IMR-90 (cell line): ENCODE measurements at regions not wholly inside any gene's neighbourhood (a gene's known extent, or its start where the extent isn't known, plus 50 kb on each side); places are given as distances from the start of the nearest gene placed in this dataset.

ENCODE experiments used
- ATAC-seq: fragments of 200-7000 bp; cut with Tn5 transposase; 2 replicates; pipeline ENCODE4 v1.9.1; 2020; ENCODE audit warnings: low read depth, mild to moderate bottlenecking, moderate library complexity
- BruUV-seq: library from RNA; stranded (reverse); fragments of 400-500 nt; replicated peaks from 2 replicates; lab custom pipeline; 2021; lab: Mats Ljungman, UMichigan
- CTCF ChIA-PET: fragments of 300-600 bp; formaldehyde crosslinking; extraction: SDS; loops from one replicate; lab custom pipeline; 2021; ENCODE audit warnings: antibody characterized with exemption; lab: Yijun Ruan, JAX
- POLR2A ChIA-PET: fragments of 300-600 bp; sonication (Branson Sonifier 250); formaldehyde crosslinking; loops from one replicate; lab custom pipeline; 2022; ENCODE audit warnings: antibody characterized with exemption; ENCODE audit not compliant: unreplicated experiment; lab: Charles Lee
- DNase-seq: peaks from one replicate; pipeline ENCODE4 v3.0.0; 2013
- H2AFZ ChIP-seq: replicated peaks from 2 replicates; pipeline ENCODE3; 2013; ENCODE audit warnings: low read length, mild to moderate bottlenecking; ENCODE audit not compliant: poor library complexity
- H2AK5ac ChIP-seq: 2 replicates; pipeline ENCODE4 v1.6.1; 2013; ENCODE audit warnings: low read depth, low read length, inconsistent platforms
- H2AK9ac ChIP-seq: replicated peaks from 2 replicates; pipeline ENCODE3; 2013; ENCODE audit warnings: mild to moderate bottlenecking, low read depth, low read length, moderate library complexity; ENCODE audit not compliant: poor library complexity
- H2BK120ac ChIP-seq: 2 replicates; pipeline ENCODE4 v1.6.1; 2013; ENCODE audit warnings: low read depth, low read length, inconsistent platforms
- H2BK15ac ChIP-seq: 3 replicates; pipeline ENCODE4 v1.6.1; 2013; ENCODE audit warnings: low read depth, low read length, inconsistent platforms
- H2BK20ac ChIP-seq: 2 replicates; pipeline ENCODE4 v1.6.1; 2013; ENCODE audit warnings: low read depth, mild to moderate bottlenecking, inconsistent platforms, low read length, moderate library complexity
- H2BK5ac ChIP-seq: 2 replicates; pipeline ENCODE4 v1.6.1; 2013; ENCODE audit warnings: mild to moderate bottlenecking, low read depth, low read length, inconsistent platforms; ENCODE audit not compliant: poor library complexity, severe bottlenecking
- H3K14ac ChIP-seq: replicated peaks from 2 replicates; pipeline ENCODE4 v1.6.1; 2013; ENCODE audit warnings: low read depth, low read length, inconsistent platforms
- H3K18ac ChIP-seq: 2 replicates; pipeline ENCODE4 v1.6.1; 2013; ENCODE audit warnings: low read depth, low read length, control low read depth
- H3K23ac ChIP-seq: 2 replicates; pipeline ENCODE4 v1.6.1; 2013; ENCODE audit warnings: low read depth, low read length, inconsistent platforms
- H3K27ac ChIP-seq: 2 replicates; pipeline ENCODE4 v1.5.1; 2013; ENCODE audit warnings: mild to moderate bottlenecking, control low read depth, low read length; ENCODE audit not compliant: insufficient read depth
- H3K27me3 ChIP-seq: 2 replicates; pipeline ENCODE4 v1.6.1; 2013; ENCODE audit warnings: low read length; ENCODE audit not compliant: control insufficient read depth, insufficient read depth
- H3K36me3 ChIP-seq: 2 replicates; pipeline ENCODE4 v1.6.1; 2013; ENCODE audit warnings: low read length, mixed read lengths; ENCODE audit not compliant: control insufficient read depth, insufficient read depth
- H3K4ac ChIP-seq: 2 replicates; pipeline ENCODE4 v1.6.1; 2013; ENCODE audit warnings: low read depth, low read length, inconsistent platforms
- H3K4me1 ChIP-seq: 2 replicates; pipeline ENCODE4 v1.6.1; 2013; ENCODE audit warnings: low read length, mixed read lengths; ENCODE audit not compliant: control insufficient read depth, insufficient read depth
- H3K4me2 ChIP-seq: 2 replicates; pipeline ENCODE4 v1.6.1; 2013; ENCODE audit warnings: low read depth, mild to moderate bottlenecking, control low read depth, low read length, moderate library complexity
- H3K4me3 ChIP-seq: 2 replicates; pipeline ENCODE4 v1.5.1; 2013; ENCODE audit warnings: low read depth, mild to moderate bottlenecking, control low read depth, low read length, moderate library complexity; ENCODE audit not compliant: insufficient read depth
- H3K56ac ChIP-seq: 2 replicates; pipeline ENCODE4 v1.6.1; 2013; ENCODE audit warnings: low read length, inconsistent platforms; ENCODE audit not compliant: insufficient read depth; ENCODE audit errors: extremely low read depth
- H3K79me1 ChIP-seq, 2 experiments: 2 replicates each; pipeline ENCODE4 v1.6.1; 2013; ENCODE audit warnings: low read length in 2 of 2, inconsistent platforms in 1 of 2, low read depth in 1 of 2
- H3K9ac ChIP-seq: 2 replicates; pipeline ENCODE4 v1.6.1; 2013; ENCODE audit warnings: low read depth, low read length, control low read depth
- H3K9me1 ChIP-seq: 2 replicates; pipeline ENCODE4 v1.6.1; 2013; ENCODE audit warnings: low read length, inconsistent platforms; ENCODE audit not compliant: insufficient read depth
- H3K9me3 ChIP-seq: 2 replicates; pipeline ENCODE4 v1.6.1; 2013; ENCODE audit warnings: low read length; ENCODE audit not compliant: control insufficient read depth, insufficient read depth
- H4K20me1 ChIP-seq: 2 replicates; pipeline ENCODE4 v1.6.1; 2013; ENCODE audit warnings: low read length, inconsistent platforms; ENCODE audit not compliant: insufficient read depth
- H4K5ac ChIP-seq: 2 replicates; pipeline ENCODE4 v1.6.1; 2013; ENCODE audit warnings: mild to moderate bottlenecking, low read depth, low read length, control low read depth
- H4K8ac ChIP-seq, 2 experiments: 2 replicates each; pipeline ENCODE4 v1.6.1; 2013; ENCODE audit warnings: low read depth in 2 of 2, low read length in 2 of 2, control low read depth in 1 of 2, inconsistent platforms in 1 of 2
- H4K91ac ChIP-seq: 2 replicates; pipeline ENCODE4 v1.6.1; 2013; ENCODE audit warnings: low read depth, low read length, inconsistent platforms; ENCODE audit not compliant: insufficient read depth
- BHLHE40 ChIP-seq: fragments of 150-350 bp; IDR thresholded peaks from 2 replicates; pipeline ENCODE4 v1.6.1; 2016; ENCODE audit warnings: mild to moderate bottlenecking, low read depth, low read length
- CEBPB ChIP-seq: IDR thresholded peaks from 2 replicates; pipeline ENCODE4 v1.6.1; 2012; ENCODE audit warnings: low read depth, low read length, improper control_type of control experiment
- CHD1 ChIP-seq: IDR thresholded peaks from 2 replicates; pipeline ENCODE4 v1.6.1; 2012; ENCODE audit warnings: low read depth, low read length, improper control_type of control experiment
- MAFK ChIP-seq: IDR thresholded peaks from 2 replicates; pipeline ENCODE4 v1.6.1; 2012; ENCODE audit warnings: low read depth, low read length, improper control_type of control experiment
- MAZ ChIP-seq: IDR thresholded peaks from 2 replicates; pipeline ENCODE4 v1.6.1; 2012; ENCODE audit warnings: low read depth, mild to moderate bottlenecking, low read length, improper control_type of control experiment, moderate library complexity, borderline replicate concordance
- MXI1 ChIP-seq: IDR thresholded peaks from 2 replicates; pipeline ENCODE4 v1.6.1; 2012; ENCODE audit warnings: low read depth, mild to moderate bottlenecking, low read length, moderate library complexity, borderline replicate concordance
- NFE2L2 ChIP-seq: fragments of 150-350 bp; IDR thresholded peaks from 2 replicates; pipeline ENCODE4 v1.6.1; 2016; ENCODE audit warnings: low read depth, mild to moderate bottlenecking, low read length
- POLR2A ChIP-seq: IDR thresholded peaks from 2 replicates; pipeline ENCODE4 v1.6.1; 2012; ENCODE audit warnings: mild to moderate bottlenecking, low read depth, low read length
- RAD21 ChIP-seq: IDR thresholded peaks from 2 replicates; pipeline ENCODE4 v1.6.1; 2012; ENCODE audit warnings: low read length, improper control_type of control experiment
- RFX5 ChIP-seq: IDR thresholded peaks from 2 replicates; pipeline ENCODE4 v1.8.0; 2012; ENCODE audit warnings: low read depth, mild to moderate bottlenecking, low read length, moderate library complexity
- SMC3 ChIP-seq: fragments of 150-350 bp; IDR thresholded peaks from 2 replicates; pipeline ENCODE4 v1.6.1; 2016; ENCODE audit warnings: low read depth, mild to moderate bottlenecking, antibody characterized with exemption, low read length, moderate library complexity
- WGBS, 2 experiments: methylation state at CpG; one replicate each; pipeline versions ENCODE4 v1.1.5 to v1.1.7; 2013; ENCODE audit warnings: missing lambda C conversion rate in 2 of 2; ENCODE audit not compliant: insufficient read length in 1 of 2; ENCODE audit errors: extremely low coverage in 2 of 2; 5-methylcytosine and 5-hydroxymethylcytosine counted together
- dilution Hi-C: fragments of 300-500 bp; cut with HindIII; formaldehyde crosslinking; loops from one replicate; pipeline ENCODE4 v1.14.3; 2018; ENCODE audit warnings: low sequenced_read_pairs; ENCODE audit not compliant: unreplicated experiment
- in situ Hi-C: fragments of 300-500 bp; cut with MboI; formaldehyde crosslinking; loops from 3 replicates; pipeline ENCODE4 v1.14.3; 2019; ENCODE audit warnings: low sequenced_read_pairs, inconsistent platforms, mixed read lengths
- intact Hi-C: fragments of 100-400 bp; cut with micrococcal nuclease; formaldehyde crosslinking; loops from 2 replicates; pipeline ENCODE4 v1.10.0; 2022
- TF ChIP-seq, protein P1 (sequence below): fragments of 150-350 bp; IDR thresholded peaks from 2 replicates; pipeline ENCODE4 v1.6.1; 2016; ENCODE audit warnings: low read depth, mild to moderate bottlenecking, low read length, moderate library complexity, borderline replicate concordance
- TF ChIP-seq, protein P2 (sequence below): conservative IDR thresholded peaks from 2 replicates; pipeline ENCODE4 v1.5.1; 2012; ENCODE audit warnings: mild to moderate bottlenecking, low read depth, low read length, improper control_type of control experiment
- TF ChIP-seq, protein P3 (sequence below): fragments of 150-350 bp; IDR thresholded peaks from 2 replicates; pipeline ENCODE4 v1.6.1; 2017; ENCODE audit warnings: mild to moderate bottlenecking, antibody characterized with exemption, low read length, low read depth

DNA sequence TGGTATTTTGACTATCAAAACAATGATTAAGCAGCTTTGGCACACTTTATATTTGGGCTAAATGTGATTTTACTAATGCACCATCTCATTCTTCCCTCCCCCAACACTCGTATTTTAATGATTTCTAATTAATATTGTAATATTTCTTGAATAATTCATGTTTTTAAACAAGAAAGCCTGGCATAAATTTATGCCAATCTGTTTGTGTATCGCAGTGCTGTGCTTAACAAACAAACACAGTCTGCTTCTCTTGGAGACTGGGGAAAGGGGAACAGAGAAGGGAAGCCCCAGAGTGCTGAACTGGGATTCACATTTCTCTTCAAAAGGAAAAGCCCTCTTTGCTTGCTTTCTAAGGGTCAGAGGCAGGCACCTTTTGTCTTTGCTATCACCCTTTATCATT is 496.9 kb upstream of the STXBP6 start:
- Histone ChIP-seq H2BK20ac (no peak overlapping the region), H2AK9ac (no peak overlapping the region)
- dilution Hi-C loops: no loop called here

More for the DNA sequence above, 496.9 kb upstream of the STXBP6 start:
- no peak overlapping the region for H4K5ac ChIP-seq
- no peak overlapping the region for H3K23ac ChIP-seq
- TF ChIP-seq CHD1: no peak
- TF ChIP-seq NFE2L2: no peak
- no peak for TF ChIP-seq MAFK
- TF ChIP-seq RAD21: no peak
- no peak for TF ChIP-seq POLR2A
- TF ChIP-seq MAZ: no peak
- TF ChIP-seq, protein P1, sequence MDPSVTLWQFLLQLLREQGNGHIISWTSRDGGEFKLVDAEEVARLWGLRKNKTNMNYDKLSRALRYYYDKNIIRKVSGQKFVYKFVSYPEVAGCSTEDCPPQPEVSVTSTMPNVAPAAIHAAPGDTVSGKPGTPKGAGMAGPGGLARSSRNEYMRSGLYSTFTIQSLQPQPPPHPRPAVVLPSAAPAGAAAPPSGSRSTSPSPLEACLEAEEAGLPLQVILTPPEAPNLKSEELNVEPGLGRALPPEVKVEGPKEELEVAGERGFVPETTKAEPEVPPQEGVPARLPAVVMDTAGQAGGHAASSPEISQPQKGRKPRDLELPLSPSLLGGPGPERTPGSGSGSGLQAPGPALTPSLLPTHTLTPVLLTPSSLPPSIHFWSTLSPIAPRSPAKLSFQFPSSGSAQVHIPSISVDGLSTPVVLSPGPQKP: no peak
- TF ChIP-seq SMC3: no peak
- TF ChIP-seq, protein P2, sequence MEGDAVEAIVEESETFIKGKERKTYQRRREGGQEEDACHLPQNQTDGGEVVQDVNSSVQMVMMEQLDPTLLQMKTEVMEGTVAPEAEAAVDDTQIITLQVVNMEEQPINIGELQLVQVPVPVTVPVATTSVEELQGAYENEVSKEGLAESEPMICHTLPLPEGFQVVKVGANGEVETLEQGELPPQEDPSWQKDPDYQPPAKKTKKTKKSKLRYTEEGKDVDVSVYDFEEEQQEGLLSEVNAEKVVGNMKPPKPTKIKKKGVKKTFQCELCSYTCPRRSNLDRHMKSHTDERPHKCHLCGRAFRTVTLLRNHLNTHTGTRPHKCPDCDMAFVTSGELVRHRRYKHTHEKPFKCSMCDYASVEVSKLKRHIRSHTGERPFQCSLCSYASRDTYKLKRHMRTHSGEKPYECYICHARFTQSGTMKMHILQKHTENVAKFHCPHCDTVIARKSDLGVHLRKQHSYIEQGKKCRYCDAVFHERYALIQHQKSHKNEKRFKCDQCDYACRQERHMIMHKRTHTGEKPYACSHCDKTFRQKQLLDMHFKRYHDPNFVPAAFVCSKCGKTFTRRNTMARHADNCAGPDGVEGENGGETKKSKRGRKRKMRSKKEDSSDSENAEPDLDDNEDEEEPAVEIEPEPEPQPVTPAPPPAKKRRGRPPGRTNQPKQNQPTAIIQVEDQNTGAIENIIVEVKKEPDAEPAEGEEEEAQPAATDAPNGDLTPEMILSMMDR: no peak
- no peak for TF ChIP-seq BHLHE40
- TF ChIP-seq MXI1: no peak
- TF ChIP-seq, protein P3, sequence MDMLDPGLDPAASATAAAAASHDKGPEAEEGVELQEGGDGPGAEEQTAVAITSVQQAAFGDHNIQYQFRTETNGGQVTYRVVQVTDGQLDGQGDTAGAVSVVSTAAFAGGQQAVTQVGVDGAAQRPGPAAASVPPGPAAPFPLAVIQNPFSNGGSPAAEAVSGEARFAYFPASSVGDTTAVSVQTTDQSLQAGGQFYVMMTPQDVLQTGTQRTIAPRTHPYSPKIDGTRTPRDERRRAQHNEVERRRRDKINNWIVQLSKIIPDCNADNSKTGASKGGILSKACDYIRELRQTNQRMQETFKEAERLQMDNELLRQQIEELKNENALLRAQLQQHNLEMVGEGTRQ: no peak
- no peak for TF ChIP-seq RFX5
- no peak for TF ChIP-seq CEBPB
- intact Hi-C loops: no loop called here
- ChIA-PET POLR2A (no interaction called here), CTCF (no interaction called here)
- no peak overlapping the region for H3K4ac ChIP-seq
- H3K79me1 ChIP-seq: no peaks in the 10 kb centered on the region
- H4K91ac ChIP-seq: no peak overlapping the region
- H3K9ac ChIP-seq: no peak overlapping the region
- in situ Hi-C loops: no loop called here
- H2AFZ ChIP-seq: no peak overlapping the region
- H3K36me3 ChIP-seq: no peaks in the 10 kb centered on the region
- H3K14ac ChIP-seq: no peak overlapping the region
- H3K4me2 ChIP-seq: no peak overlapping the region
- no peaks in the 10 kb centered on the region for H3K9me1 ChIP-seq
- no peaks in the 10 kb centered on the region for H3K4me1 ChIP-seq
- H4K8ac ChIP-seq: no peak overlapping the region
- H3K27ac ChIP-seq: no peak overlapping the region
- no peak overlapping the region for H2BK15ac ChIP-seq
- no peak overlapping the region for H3K18ac ChIP-seq
- ATAC-seq (no peak), DNase-seq (no peak)
- H3K56ac ChIP-seq: no peak overlapping the region
- no peak overlapping the region for H3K4me3 ChIP-seq
- H3K9me3 ChIP-seq: peaks cover 8% of the 10 kb centered on the region
- H2AK5ac ChIP-seq: no peak overlapping the region
- BruUV-seq: no TSS peak
- no peaks in the 10 kb centered on the region for H3K27me3 ChIP-seq
- no peak overlapping the region for H2BK120ac ChIP-seq
- no CpG with 5 or more reads among the region's 2 CpGs for WGBS, 2 experiments
- H4K20me1 ChIP-seq: no peaks in the 10 kb centered on the region
- H2BK5ac ChIP-seq: no peak overlapping the region
